SU-DHL-6 (cell line): ENCODE measurements at regions not wholly inside any gene's neighbourhood (a gene's known extent, or its start where the extent isn't known, plus 50 kb on each side); places are given as distances from the start of the nearest gene placed in this dataset.

ENCODE experiments used
- H2AFZ ChIP-seq: fragments of 200-600 bp; sonication (generic); 2 replicates; pipeline ENCODE4 v1.6.1; 2014; ENCODE audit warnings: low read depth, mild to moderate bottlenecking, moderate library complexity, mixed read lengths, antibody characterized with exemption, low read length; ENCODE audit not compliant: severe bottlenecking
- H3F3A ChIP-seq: fragments of 200-600 bp; shearing (Covaris generic); 2 replicates; pipeline ENCODE4 v1.6.0; 2016; ENCODE audit warnings: antibody characterized with exemption, mild to moderate bottlenecking; ENCODE audit not compliant: insufficient read depth
- H3K27ac ChIP-seq: fragments of 200-600 bp; sonication (generic); 2 replicates; pipeline ENCODE4 v1.5.1; 2016; ENCODE audit warnings: low read depth, mild to moderate bottlenecking, low read length, moderate library complexity, mixed read lengths
- H3K27me3 ChIP-seq: fragments of 200-600 bp; sonication (generic), shearing (Covaris generic); 2 replicates; pipeline ENCODE4 v1.6.0; 2014; ENCODE audit warnings: mild to moderate bottlenecking, low read length
- H3K36me3 ChIP-seq: fragments of 200-600 bp; sonication (generic); 2 replicates; pipeline ENCODE4 v1.6.1; 2014; ENCODE audit warnings: mild to moderate bottlenecking, low read length, mixed read lengths
- H3K4me2 ChIP-seq: fragments of 300-600, 200-600 bp; shearing (Covaris generic), sonication (generic); 2 replicates; pipeline ENCODE4 v1.6.0; 2014; ENCODE audit warnings: low read length, low read depth, mild to moderate bottlenecking; ENCODE audit not compliant: poor library complexity, severe bottlenecking
- H3K4me3 ChIP-seq: fragments of 200-600 bp; sonication (generic); 2 replicates; pipeline ENCODE4 v1.5.1; 2014; ENCODE audit warnings: antibody characterized with exemption, low read length, mild to moderate bottlenecking, mixed read lengths; ENCODE audit not compliant: insufficient read depth, poor library complexity, severe bottlenecking
- H3K79me2 ChIP-seq: fragments of 200-600 bp; sonication (generic); 2 replicates; pipeline ENCODE4 v1.6.1; 2014; ENCODE audit warnings: mild to moderate bottlenecking, low read length, moderate library complexity; ENCODE audit not compliant: insufficient read depth
- H3K9ac ChIP-seq: fragments of 200-600 bp; sonication (generic); 2 replicates; pipeline ENCODE4 v1.7.0; 2014; ENCODE audit warnings: mild to moderate bottlenecking, low read length
- H3K9me2 ChIP-seq: fragments of 200-600 bp; sonication (generic); replicated peaks from 2 replicates; pipeline ENCODE4 v1.6.1; 2014; ENCODE audit warnings: low read length; ENCODE audit not compliant: insufficient read depth
- H3K9me3 ChIP-seq: fragments of 200-600 bp; sonication (generic); 2 replicates; pipeline ENCODE4 v1.6.1; 2014; ENCODE audit warnings: low read length, mixed read lengths; ENCODE audit not compliant: insufficient read depth
- H4K20me1 ChIP-seq: fragments of 200-600 bp; sonication (generic); 2 replicates; pipeline ENCODE4 v1.6.1; 2014; ENCODE audit warnings: low read depth, mild to moderate bottlenecking, antibody characterized with exemption, low read length, moderate library complexity, mixed read lengths
- EZH2phosphoT487 ChIP-seq: fragments of 200-600 bp; sonication (generic), shearing (Covaris generic); conservative IDR thresholded peaks from 2 replicates; pipeline ENCODE4 v1.6.1; 2018; ENCODE audit warnings: mild to moderate bottlenecking, antibody characterized with exemption, low read length, moderate library complexity, mixed read lengths
- TF ChIP-seq, protein P1 (sequence below): fragments of 200-600 bp; sonication (generic); IDR thresholded peaks from one replicate; pipeline ENCODE4 v1.5.1; 2017; ENCODE audit warnings: antibody characterized with exemption, mild to moderate bottlenecking, low read length, moderate library complexity; ENCODE audit not compliant: insufficient read depth, poor library complexity, severe bottlenecking

DNA sequence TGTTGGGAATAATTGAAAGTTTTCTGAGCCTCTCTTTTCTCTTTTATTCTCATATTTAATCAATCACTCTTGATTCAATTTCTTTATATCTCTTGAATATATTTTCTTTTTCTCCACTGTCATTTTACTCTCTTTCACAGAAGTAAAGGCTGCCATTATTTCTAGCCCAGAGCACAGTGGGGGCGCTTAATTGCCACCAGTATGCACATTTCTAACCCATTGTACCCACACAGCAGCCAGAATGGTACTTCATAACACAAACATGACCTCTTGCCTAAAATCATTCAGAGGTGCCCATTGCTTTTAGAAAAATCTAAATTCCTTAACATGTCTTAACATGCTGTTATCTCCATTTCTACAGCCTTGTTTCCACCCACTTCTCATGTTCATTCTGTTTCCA is 190.2 kb upstream of the LMO3 start:
- Histone ChIP-seq H3K27me3 (no peaks in the 10 kb centered on the region), H3K9ac (no peak overlapping the region), H2AFZ (no peak overlapping the region), H4K20me1 (no peaks in the 10 kb centered on the region), H3K4me2 (no peak overlapping the region), H3K79me2 (no peaks in the 10 kb centered on the region), H3K9me3 (no peaks in the 10 kb centered on the region), H3K4me3 (no peak overlapping the region), H3F3A (no peaks in the 10 kb centered on the region), H3K36me3 (no peaks in the 10 kb centered on the region), H3K27ac (no peak overlapping the region), H3K9me2 (no peaks in the 10 kb centered on the region)
- no peak for TF ChIP-seq EZH2phosphoT487
- TF ChIP-seq, protein P1, sequence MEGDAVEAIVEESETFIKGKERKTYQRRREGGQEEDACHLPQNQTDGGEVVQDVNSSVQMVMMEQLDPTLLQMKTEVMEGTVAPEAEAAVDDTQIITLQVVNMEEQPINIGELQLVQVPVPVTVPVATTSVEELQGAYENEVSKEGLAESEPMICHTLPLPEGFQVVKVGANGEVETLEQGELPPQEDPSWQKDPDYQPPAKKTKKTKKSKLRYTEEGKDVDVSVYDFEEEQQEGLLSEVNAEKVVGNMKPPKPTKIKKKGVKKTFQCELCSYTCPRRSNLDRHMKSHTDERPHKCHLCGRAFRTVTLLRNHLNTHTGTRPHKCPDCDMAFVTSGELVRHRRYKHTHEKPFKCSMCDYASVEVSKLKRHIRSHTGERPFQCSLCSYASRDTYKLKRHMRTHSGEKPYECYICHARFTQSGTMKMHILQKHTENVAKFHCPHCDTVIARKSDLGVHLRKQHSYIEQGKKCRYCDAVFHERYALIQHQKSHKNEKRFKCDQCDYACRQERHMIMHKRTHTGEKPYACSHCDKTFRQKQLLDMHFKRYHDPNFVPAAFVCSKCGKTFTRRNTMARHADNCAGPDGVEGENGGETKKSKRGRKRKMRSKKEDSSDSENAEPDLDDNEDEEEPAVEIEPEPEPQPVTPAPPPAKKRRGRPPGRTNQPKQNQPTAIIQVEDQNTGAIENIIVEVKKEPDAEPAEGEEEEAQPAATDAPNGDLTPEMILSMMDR = no peak

DNA sequence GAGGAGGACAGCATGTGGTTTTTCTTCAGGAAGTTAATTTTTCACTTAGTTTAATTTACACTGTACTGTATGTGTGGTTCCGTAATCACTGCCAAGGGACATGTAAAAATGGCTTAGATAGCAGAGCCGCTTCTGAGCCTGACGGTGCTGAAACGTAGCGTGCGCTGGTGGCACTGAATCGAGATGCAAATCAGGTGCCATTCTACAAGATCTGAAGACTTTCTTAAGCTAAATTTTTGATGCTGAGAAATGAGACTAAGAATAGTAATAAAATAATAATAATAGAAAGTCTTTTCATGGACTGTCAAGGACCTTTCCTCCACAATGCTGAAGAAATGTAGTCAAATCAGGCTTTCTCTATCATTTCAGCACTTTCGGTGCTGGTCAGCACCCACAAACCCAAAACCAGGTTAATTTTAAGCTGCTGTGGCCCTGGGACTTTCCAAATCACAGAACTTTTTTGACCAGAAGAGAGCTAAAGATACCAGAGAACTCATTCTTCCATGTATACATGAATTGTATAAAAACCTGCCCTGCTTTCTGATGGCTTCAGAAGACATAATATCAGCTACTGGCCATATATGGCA is 183.3 kb upstream of the LMO3 start:
- Histone ChIP-seq H3K9ac (no peak overlapping the region), H3F3A (no peaks in the 10 kb centered on the region), H3K79me2 (no peaks in the 10 kb centered on the region), H3K4me3 (no peak overlapping the region), H3K36me3 (no peaks in the 10 kb centered on the region), H3K9me2 (no peaks in the 10 kb centered on the region), H3K27me3 (no peaks in the 10 kb centered on the region), H3K4me2 (no peak overlapping the region), H2AFZ (no peak overlapping the region), H3K27ac (no peak overlapping the region), H4K20me1 (no peaks in the 10 kb centered on the region), H3K9me3 (no peaks in the 10 kb centered on the region)
- TF ChIP-seq EZH2phosphoT487 = no peak

DNA sequence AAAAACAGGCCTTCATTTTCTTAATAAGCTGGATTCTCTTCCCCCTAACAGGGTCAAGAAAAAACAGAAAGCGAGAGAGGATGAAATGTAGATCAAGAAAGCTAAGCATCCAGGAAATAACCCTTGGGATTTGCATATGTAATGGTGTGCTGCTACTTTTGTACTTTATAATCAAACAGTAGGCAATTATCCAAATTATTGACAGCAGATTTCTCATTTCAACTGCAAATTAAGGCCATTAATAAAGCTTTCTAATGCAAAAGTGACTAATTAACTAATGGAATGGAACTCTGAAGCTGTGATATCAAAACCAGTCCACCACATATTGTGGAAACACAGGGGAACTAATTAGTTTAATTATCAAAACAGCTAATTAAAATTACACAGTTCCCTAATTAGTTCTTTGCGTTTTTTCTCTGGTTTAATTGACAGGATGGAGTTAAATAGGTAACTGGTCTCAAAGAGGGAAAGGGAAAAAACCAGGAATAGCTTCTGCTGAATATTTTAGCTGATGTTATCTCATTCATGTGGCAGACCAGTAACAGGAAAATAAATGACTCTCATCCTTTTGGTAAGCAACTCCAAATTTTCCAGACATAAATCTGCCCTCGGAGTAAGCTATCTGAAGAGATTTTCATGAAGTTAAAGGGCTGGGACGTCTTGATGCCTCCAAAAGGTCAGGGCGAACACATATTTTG is 182.7 kb upstream of the LMO3 start:
- Histone ChIP-seq H3K36me3 (no peaks in the 10 kb centered on the region), H2AFZ (no peak overlapping the region), H3F3A (no peaks in the 10 kb centered on the region), H3K9me2 (no peaks in the 10 kb centered on the region), H3K27ac (no peak overlapping the region), H3K27me3 (no peaks in the 10 kb centered on the region), H3K9ac (no peak overlapping the region), H3K9me3 (no peaks in the 10 kb centered on the region), H3K4me3 (no peak overlapping the region), H3K79me2 (no peaks in the 10 kb centered on the region), H4K20me1 (no peaks in the 10 kb centered on the region), H3K4me2 (no peak overlapping the region)
- no peak for TF ChIP-seq EZH2phosphoT487
- TF ChIP-seq, protein P1 = no peak

DNA sequence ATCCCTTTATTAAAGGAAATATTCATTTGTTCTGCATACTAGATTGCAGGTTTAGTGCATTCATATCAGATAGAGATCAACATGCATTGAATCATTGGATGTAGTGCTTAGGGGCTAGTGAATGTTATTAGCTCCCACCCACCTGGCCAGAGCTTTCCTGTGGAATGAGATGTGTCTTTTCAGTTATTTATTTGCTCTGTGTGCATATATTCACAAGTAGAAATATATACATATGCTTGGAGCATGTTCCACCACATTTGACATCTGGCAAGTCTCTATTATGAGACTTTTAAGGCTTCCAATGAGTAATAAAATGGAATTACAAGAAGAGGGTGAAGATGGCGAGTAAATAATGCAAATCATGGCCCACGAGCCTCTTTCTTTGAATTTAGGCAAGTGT is 180.0 kb upstream of the LMO3 start:
- Histone ChIP-seq H2AFZ (no peak overlapping the region), H3K36me3 (no peaks in the 10 kb centered on the region), H3K9ac (no peak overlapping the region), H3K9me3 (no peaks in the 10 kb centered on the region), H3K79me2 (no peaks in the 10 kb centered on the region), H3K27me3 (no peaks in the 10 kb centered on the region), H3K4me2 (no peak overlapping the region), H3K27ac (no peak overlapping the region), H3K9me2 (no peaks in the 10 kb centered on the region), H4K20me1 (no peaks in the 10 kb centered on the region), H3K4me3 (no peak overlapping the region), H3F3A (no peaks in the 10 kb centered on the region)
- TF ChIP-seq, protein P1 = no peak
- no peak for TF ChIP-seq EZH2phosphoT487
